ENCODE measurements at regions not wholly inside any gene's neighbourhood (a gene's known extent, or its start where the extent isn't known, plus 50 kb on each side); places are given as distances from the start of the nearest gene placed in this dataset.

- TF ChIP-seq ZBTB40 (IDR thresholded peaks at IDR 0.05; ENCODE audit: borderline replicate concordance) (no peak), STAT1 (conservative IDR thresholded peaks at IDR 0.05) (no peak), FOXM1 (IDR thresholded peaks at IDR 0.05; ENCODE audit: low read depth, low read length) (no peak), ZBTB33 (IDR thresholded peaks at IDR 0.05) (no peak)
Observed at GRCh38 chr1:216823731-216824130, 100.5 kb upstream of the ESRRG start (continued).

DNA sequence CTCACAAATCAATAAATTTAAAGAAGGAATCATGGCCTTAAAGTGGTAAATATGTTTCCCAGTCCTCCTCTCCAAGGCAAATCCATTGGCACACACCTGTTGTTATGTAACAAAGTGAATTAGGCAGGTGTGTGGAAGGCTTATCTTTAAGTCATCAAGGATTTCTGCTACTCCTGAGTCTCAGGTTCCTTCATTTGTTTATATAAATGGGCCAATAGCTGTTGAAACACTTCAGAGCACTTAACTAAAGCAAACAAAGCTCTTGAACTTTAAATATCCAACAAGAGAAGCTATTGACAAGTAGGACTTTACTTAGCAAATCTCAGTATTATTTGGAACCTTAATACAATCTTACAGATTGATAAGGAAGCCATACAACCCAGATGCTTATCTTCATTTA is 99.3 kb upstream of the ESRRG start:
- FAIRE-seq (no peak), DNase-seq (ENCODE audit: low read depth, low spot score) (no peak), ATAC-seq (no peak)
- no peak overlapping the region for H3K27ac ChIP-seq (ENCODE audit: control insufficient read depth, insufficient read depth)
- no peak overlapping the region for H3K4me2 ChIP-seq (ENCODE audit: control insufficient read depth, insufficient read depth)
- intact Hi-C loops (cut with micrococcal nuclease; ENCODE audit: unreplicated experiment): no loop called here
- RAD21 ChIA-PET (ENCODE audit: unreplicated experiment): interaction anchor here (0.6 kb wide), 1 partner anchor 93 kb away, joined by 3 read pairs; no protein-coding TSS in a partner anchor
- H4K20me1 ChIP-seq (ENCODE audit: control insufficient read depth, insufficient read depth): no peaks in the 10 kb centered on the region
- no peaks in the 10 kb centered on the region for H3K36me3 ChIP-seq (ENCODE audit: control insufficient read depth in 2 of 2, insufficient read depth in 2 of 2, low read length in 1 of 2)
- no peaks in the 10 kb centered on the region for H3K4me1 ChIP-seq (ENCODE audit: control insufficient read depth, insufficient read depth, low read length)
- no peaks in the 10 kb centered on the region for H3K27me3 ChIP-seq (replicated peaks in 1 of 2; ENCODE audit: control insufficient read depth in 2 of 2, insufficient read depth in 2 of 2, low read length in 1 of 2)
- H3K9ac ChIP-seq (ENCODE audit: control insufficient read depth, insufficient read depth, low read length): no peak overlapping the region
- SMC1A ChIA-PET (ENCODE audit: uncharacterized antibody, unreplicated experiment): interaction anchor here (0.9 to 1.3 kb wide), 2 partner anchors 9 to 11 kb away, joined by 3 read pairs; no protein-coding TSS in a partner anchor
- H3K4me3 ChIP-seq: no peak overlapping the region
- BruUV-seq (replicated peaks): no TSS peak
- POLR2A ChIA-PET: no interaction called here
- H3K79me2 ChIP-seq (ENCODE audit: control insufficient read depth, insufficient read depth, low read length): no peaks in the 10 kb centered on the region
- in situ Hi-C loops (cut with MboI): no loop called here
- CTCF ChIA-PET: interaction anchor here (1.1 kb wide), 1 partner anchor 11 kb away, joined by 3 read pairs; no protein-coding TSS in a partner anchor
- H2AFZ ChIP-seq (ENCODE audit: control insufficient read depth, low read depth, low read length): no peak overlapping the region
- no peaks in the 10 kb centered on the region for H3K9me3 ChIP-seq (replicated peaks; ENCODE audit: control insufficient read depth, insufficient read depth, low read length)
- TF ChIP-seq CHD2 (IDR thresholded peaks at IDR 0.05; ENCODE audit: borderline replicate concordance, low read depth, low read length) (no peak), NR2C2 (IDR thresholded peaks at IDR 0.05; ENCODE audit: borderline replicate concordance, control insufficient read depth, insufficient read length, low read depth) (no peak), TAF1 (IDR thresholded peaks at IDR 0.05; ENCODE audit: borderline replicate concordance, low read depth, low read length) (no peak), NRF1 (conservative IDR thresholded peaks at IDR 0.05; ENCODE audit: low read depth, low read length) (no peak), YY1 (IDR thresholded peaks at IDR 0.05; ENCODE audit: low read depth, low read length) (no peak), ATF2 (IDR thresholded peaks at IDR 0.05; ENCODE audit: low read length) (no peak)
- TF ChIP-seq, protein P1, sequence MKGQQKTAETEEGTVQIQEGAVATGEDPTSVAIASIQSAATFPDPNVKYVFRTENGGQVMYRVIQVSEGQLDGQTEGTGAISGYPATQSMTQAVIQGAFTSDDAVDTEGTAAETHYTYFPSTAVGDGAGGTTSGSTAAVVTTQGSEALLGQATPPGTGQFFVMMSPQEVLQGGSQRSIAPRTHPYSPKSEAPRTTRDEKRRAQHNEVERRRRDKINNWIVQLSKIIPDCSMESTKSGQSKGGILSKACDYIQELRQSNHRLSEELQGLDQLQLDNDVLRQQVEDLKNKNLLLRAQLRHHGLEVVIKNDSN (IDR thresholded peaks at IDR 0.05; ENCODE audit: borderline replicate concordance, extremely low read length, insufficient read depth, low read depth, low read length): no peak

Measured in GM12878 (cell line).